ENCODE measurements at regions not wholly inside any gene's neighbourhood (a gene's known extent, or its start where the extent isn't known, plus 50 kb on each side); places are given as distances from the start of the nearest gene placed in this dataset.

GRCh38 chr13:74043237-74043636 is 91.0 kb downstream of the KLF12 start:
- DNase-seq (ENCODE audit: low read depth) = no peak

DNA sequence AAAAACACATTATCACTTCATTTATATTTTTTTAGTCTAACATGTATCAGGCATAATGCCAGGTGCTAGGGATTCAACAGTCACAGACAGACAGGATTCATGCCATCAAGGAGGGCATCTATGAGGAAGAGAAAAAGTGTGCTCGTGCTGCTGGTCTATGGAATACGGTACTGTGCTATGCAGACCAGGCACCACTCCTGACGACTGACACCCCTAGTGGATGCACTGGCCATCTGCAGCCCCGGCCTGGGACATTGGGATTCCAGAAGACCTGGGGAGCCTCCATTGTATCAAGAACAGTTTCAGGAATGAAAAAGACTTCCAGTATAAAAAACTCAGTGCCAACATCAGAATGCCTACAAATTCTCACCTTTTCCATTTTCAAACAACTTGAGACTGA is 94.0 kb downstream of the KLF12 start:
- peak; percentile 49 for DNase-seq (ENCODE audit: low read depth)

- no peak for DNase-seq (ENCODE audit: low read depth)
Measured at GRCh38 chr13:74039667-74040066, 94.5 kb downstream of the KLF12 start.

DNA sequence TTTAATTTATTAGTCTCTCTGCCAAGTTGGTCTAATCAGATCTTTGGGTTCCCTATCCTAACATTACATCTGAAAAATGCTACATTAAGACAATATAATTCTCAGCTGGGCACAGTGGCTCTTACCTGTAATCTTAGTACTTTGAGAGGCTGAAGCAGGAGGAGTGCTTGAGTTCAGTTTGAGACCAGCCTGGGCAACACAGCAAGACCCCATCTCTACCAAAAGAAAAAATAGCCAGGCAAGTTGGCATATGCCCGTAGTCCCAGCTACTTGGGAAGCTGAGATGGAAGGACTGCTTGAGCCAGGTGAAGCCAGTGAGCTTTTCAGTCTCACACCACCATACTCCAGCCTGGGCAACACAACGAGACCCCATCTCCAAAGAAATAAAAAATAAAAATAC is 95.0 kb downstream of the KLF12 start:
- DNase-seq (ENCODE audit: low read depth) = no peak

DNA sequence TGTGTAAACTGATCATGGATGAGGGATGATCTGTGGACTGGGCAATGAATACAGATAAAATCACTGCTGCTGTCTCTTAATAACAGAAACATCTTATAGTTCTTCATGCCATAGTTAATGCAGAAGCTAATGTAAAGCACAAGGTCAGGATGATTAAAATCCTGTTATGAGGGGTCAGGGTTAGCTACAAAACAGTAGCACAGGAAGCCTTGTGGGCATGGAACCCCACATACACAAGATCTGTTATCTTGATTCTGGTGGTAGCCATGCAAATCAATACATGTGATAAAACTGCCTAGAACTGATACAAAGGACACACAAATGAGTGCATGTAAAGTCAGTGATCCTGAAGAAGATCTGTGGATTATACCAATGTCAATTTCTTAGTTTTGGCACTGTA is 96.4 kb downstream of the KLF12 start:
- DNase-seq (ENCODE audit: low read depth) = no peak

- no peak for DNase-seq (ENCODE audit: low read depth)
Measured at GRCh38 chr13:74036373-74036772, 97.8 kb downstream of the KLF12 start.

DNA sequence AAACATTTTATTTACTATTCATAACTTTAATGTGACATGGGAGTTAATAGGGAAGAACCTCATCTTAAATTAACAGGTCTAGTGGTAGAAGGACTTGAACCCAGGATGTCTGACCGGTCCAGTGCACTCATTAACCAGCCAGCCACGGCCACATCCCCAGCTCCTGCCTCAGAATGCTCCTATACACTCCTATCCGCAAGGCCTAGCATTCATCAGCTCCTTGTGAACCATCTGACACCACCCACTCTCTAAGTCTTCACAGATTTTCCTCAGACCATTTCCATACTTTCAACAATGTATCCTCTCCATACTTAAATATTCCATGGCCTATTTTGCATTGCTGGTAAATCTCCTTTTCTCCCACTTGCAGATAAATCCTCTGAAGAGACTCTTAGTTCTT is 98.3 kb downstream of the KLF12 start:
- DNase-seq (ENCODE audit: low read depth) = no peak

DNA sequence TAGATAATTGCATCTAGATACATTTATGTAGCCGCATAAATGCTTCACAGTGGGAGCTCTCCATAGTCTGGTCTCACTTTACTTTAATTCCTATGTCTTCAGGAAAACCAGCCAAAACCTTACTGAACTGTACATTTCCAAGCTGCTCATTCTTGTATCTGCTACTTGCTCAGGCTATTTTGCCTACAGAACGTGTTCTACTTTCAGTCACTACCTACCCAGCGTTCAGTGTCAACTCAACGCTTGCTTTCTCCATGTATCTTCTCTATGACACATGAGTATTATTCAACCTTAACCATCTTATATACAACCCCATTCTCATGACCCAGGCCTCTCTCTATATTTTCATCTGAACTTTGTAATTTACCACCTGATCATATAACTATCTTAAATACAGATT is 101.9 kb downstream of the KLF12 start:
- DNase-seq (ENCODE audit: low read depth) = no peak

DNA sequence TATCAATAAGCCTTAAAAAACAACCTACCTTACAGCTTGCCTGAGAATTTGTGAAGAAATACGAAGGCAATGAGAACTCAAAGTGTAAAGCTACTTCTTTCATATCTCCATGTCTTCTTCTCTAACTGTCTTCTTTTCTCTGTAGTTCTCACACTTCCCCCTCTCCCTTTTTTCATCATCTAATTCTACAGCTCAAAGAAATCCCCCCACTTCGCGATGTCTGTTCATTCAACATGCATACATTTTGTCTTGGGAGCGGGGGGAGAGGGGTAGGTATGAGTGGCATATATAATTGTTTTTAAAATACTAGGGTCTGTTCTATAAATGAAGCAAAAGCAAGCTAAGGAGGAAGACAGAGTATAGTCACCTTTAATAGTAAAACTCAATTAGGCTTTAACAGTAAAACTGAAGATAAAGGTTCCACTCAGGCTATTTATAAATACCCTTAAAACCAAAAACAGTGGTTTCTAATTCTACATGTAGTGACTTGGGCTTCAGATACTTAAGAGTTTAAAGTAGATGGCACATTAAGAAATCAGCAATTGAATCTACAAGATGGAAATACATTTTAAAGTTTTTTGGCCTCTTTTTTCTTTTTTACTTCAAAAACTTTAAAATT is 106.9 kb downstream of the KLF12 start:
- DNase-seq (ENCODE audit: low read depth) = no peak

DNA sequence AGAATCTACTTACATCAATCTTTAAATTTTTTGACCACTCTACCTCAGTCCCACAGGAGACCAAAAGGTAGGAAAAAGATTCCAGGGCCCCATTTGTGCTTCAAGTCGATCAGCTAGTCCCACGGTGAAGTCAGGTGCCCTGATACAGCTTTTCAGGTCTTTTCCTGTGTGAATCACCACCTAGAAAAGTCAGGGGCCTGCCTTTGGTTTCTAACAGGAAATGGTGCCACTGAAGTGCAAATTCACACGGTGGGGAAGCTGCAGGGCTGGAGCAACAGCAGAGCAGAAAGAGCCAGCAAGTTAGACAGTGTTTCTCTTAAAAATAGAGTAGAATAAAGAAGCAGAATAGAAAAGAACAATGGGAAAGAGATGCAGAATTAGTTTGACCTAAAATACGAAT is 107.5 kb downstream of the KLF12 start:
- peak; percentile 57 for DNase-seq (ENCODE audit: low read depth)

- DNase-seq (ENCODE audit: low read depth) = no peak
Measured at GRCh38 chr13:74025369-74025768, 108.8 kb downstream of the KLF12 start.

- no peak for DNase-seq (ENCODE audit: low read depth)
Measured at GRCh38 chr13:74024856-74025255, 109.3 kb downstream of the KLF12 start.

DNA sequence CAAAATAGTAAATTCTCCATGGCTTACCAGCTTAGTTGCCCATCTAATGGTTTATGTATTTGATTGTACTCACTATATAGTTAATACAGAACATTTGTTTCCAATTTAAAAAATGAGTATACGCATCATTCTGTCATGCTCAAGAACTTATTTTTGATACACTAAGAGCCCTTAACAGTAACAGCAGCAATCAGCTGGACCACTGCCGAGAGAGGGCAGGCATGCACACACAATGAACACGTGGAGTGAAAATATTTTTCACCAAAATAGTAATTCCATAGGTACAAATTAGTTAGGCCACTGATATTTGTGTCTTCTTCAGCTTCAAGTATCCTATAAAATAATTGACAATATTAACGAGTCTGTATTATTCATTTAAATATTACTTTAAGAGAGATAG is 109.9 kb downstream of the KLF12 start:
- no peak for DNase-seq (ENCODE audit: low read depth)

- no peak for DNase-seq (ENCODE audit: low read depth)
Measured at GRCh38 chr13:74023484-74023883, 110.7 kb downstream of the KLF12 start.

- DNase-seq (ENCODE audit: low read depth) = no peak
Measured at GRCh38 chr13:74021505-74021904, 112.7 kb downstream of the KLF12 start.

GRCh38 chr13:74018062-74018431 is 116.2 kb downstream of the KLF12 start:
- DNase-seq (ENCODE audit: low read depth) = no peak

DNA sequence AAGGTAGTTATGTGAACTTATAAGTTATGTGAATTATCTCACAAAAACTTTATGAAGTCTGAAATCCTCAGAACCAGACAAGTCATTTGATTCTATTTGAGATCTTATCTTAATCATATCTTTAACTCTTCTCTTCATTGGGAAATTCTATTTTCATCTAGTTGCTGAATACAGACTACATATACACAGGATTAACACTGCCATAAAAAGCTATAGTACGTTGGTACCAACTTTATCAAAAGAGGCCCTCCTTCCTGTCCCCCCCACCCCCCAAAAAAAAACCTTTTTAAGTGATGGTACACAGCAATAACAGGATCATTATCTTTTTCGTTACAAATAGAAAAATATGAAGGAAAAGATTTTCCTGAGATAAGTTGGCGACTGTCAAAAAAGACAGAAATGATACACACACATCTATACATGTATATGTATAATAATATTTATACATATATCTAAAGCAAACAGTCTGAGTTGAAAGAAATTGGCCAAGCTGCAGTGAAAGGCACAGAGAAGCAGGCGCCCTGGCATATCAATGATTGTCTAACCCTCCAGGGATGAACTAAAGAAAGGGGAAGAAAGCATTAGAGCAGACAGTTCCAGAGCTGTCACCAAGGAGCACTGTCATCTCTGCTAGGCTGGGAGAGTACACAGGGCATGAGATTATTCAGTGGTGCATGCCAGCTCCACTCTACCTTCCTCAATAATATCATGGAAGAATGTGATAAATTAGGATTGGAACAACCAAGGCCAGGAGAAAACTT is 116.7 kb downstream of the KLF12 start:
- DNase-seq (ENCODE audit: low read depth) = no peak

DNA sequence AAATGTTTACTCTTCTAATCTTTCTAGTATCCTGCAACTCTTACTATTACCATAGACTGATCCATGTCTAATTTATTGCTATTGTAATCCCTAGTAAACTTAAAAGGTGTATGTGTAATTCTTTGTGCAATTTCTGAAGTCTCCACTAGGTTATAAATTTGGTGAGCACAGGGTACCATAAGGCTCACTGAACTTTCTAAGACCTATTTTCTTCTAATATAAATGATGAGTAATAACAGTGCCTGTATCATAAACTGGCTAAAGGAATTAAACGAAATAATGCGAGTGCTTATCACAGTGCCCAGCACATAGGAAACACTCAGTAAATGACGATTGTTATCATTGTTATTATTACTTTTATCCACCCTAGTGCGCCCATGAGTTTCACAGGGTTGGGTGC is 119.1 kb downstream of the KLF12 start:
- DNase-seq (ENCODE audit: low read depth) = peak; percentile 63

- DNase-seq (ENCODE audit: low read depth) = no peak
Measured at GRCh38 chr13:74009100-74009668, 125.0 kb downstream of the KLF12 start.

GRCh38 chr13:74006666-74007065 is 127.5 kb downstream of the KLF12 start:
- DNase-seq (ENCODE audit: low read depth) = no peak

DNA sequence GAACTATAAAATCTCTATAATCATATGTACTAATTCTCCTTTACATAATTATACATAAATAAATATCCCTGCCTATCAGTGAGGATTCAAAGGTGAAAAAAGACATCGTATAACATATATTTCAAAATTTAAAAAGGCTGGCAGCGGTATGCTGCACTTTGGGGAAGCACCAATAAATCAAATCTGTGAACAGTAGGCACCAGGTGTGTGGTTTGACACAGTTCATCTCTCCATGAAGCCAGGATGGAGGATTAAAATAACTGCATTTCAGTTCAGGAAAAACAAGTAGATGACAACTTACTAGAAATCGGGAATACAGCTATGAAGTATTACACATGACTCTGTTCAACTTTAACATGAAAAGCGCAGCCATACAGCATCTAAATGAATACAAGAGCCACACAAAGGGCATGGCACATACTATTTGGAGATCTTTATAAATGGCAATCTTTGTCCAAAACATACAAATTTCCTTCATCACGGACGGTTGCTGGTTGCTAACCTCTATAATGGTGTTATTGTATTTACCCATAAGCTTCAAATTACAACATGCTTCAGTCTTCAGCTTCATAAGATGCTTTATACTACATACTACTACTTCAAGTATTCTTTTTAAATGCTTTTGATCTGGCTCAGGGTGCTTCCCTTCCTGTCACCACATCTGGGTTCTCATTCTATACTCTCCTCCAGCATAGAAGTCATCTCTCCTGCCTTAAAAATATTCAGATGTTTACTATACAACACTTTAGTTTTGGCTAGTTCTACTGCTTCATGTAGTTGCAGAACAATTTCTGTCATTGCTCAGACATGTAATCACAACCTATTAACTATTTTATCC is 128.7 kb downstream of the KLF12 start:
- no peak for DNase-seq (ENCODE audit: low read depth)

- no peak for DNase-seq (ENCODE audit: low read depth)
Measured at GRCh38 chr13:74004109-74004508, 130.1 kb downstream of the KLF12 start.

DNA sequence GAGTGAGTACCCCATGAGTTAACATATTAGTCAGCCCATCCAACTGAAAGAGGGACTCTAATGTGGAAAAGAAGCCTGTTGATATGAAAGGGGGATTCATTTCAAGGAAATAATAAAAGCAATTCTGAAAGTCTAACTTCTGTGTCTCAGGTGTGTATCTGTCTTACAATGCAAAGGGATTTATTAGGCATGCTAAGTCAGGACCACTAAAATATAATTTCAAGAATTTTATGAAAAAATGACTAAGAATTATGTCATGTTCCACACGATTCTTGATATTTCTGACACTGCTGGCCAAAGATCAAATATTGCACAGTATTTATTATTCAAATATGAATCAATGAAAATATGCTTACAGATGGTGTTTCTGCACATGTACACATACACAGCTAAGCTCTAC is 130.8 kb downstream of the KLF12 start:
- peak; percentile 26 for DNase-seq (ENCODE audit: low read depth)

All from ELR (cell line).